HG03442 (cell line): ENCODE measurements at regions not wholly inside any gene's neighbourhood (a gene's known extent, or its start where the extent isn't known, plus 50 kb on each side); places are given as distances from the start of the nearest gene placed in this dataset.
"Not testable (repeated sequence)": the region's sequence is repeated elsewhere in the genome, so short reads cannot be mapped to it uniquely, and the experiment has no call there.

Experiments
- ATAC-seq: cut with Tn5 transposase; IDR thresholded peaks from one replicate; pipeline ENCODE4 v1.9.1; 2021; ENCODE audit warnings: mild to moderate bottlenecking, moderate library complexity; ENCODE audit not compliant: unreplicated experiment

GRCh38 chr13:83498481-83499190, 383.6 kb downstream of the SLITRK1 start:
- no peak for ATAC-seq

GRCh38 chr13:83498045-83498444, 384.2 kb downstream of the SLITRK1 start:
- no peak for ATAC-seq

GRCh38 chr13:83496501-83496900, 385.8 kb downstream of the SLITRK1 start:
- no peak for ATAC-seq

- ATAC-seq: no peak
Measured at GRCh38 chr13:83485101-83485500, 397.2 kb downstream of the SLITRK1 start.

- ATAC-seq: no peak
Measured at GRCh38 chr13:83471011-83471410, 411.3 kb downstream of the SLITRK1 start.

GRCh38 chr13:83470133-83470797, 412.0 kb downstream of the SLITRK1 start:
- no peak for ATAC-seq

- no peak for ATAC-seq
Measured at GRCh38 chr13:83453723-83454122, 428.6 kb downstream of the SLITRK1 start.

- ATAC-seq: no peak
Measured at GRCh38 chr13:83453300-83453699, 429.0 kb downstream of the SLITRK1 start.

- no peak for ATAC-seq
Measured at GRCh38 chr13:83452292-83452950, 429.9 kb downstream of the SLITRK1 start.

- ATAC-seq: no peak
Measured at GRCh38 chr13:83450591-83450990, 431.7 kb downstream of the SLITRK1 start.

- no peak for ATAC-seq
Measured at GRCh38 chr13:83449668-83450395, 432.4 kb downstream of the SLITRK1 start.

- no peak for ATAC-seq
Measured at GRCh38 chr13:83440465-83440864, 441.8 kb downstream of the SLITRK1 start.

GRCh38 chr13:83439464-83439863, 442.8 kb downstream of the SLITRK1 start:
- ATAC-seq: not testable (repeated sequence)

GRCh38 chr13:83423861-83424260, 458.4 kb downstream of the SLITRK1 start:
- no peak for ATAC-seq

GRCh38 chr13:83423381-83423780, 458.9 kb downstream of the SLITRK1 start:
- ATAC-seq: no peak

GRCh38 chr13:83414393-83414792, 467.9 kb downstream of the SLITRK1 start:
- ATAC-seq: no peak

- ATAC-seq: no peak
Measured at GRCh38 chr13:83386609-83387008, 495.7 kb downstream of the SLITRK1 start.

GRCh38 chr13:83378908-83379307, 503.4 kb downstream of the SLITRK1 start:
- ATAC-seq: no peak

- ATAC-seq: no peak
Measured at GRCh38 chr13:83377491-83377890, 504.8 kb downstream of the SLITRK1 start.

- no peak for ATAC-seq
Measured at GRCh38 chr13:83372786-83373185, 509.5 kb downstream of the SLITRK1 start.

- no peak for ATAC-seq
Measured at GRCh38 chr13:83365723-83366122, 516.6 kb downstream of the SLITRK1 start.
